HG03575 (cell line): ENCODE measurements at regions not wholly inside any gene's neighbourhood (a gene's known extent, or its start where the extent isn't known, plus 50 kb on each side); places are given as distances from the start of the nearest gene placed in this dataset.

ENCODE experiments used
- ATAC-seq: cut with Tn5 transposase; IDR thresholded peaks from one replicate; pipeline ENCODE4 v1.9.1; 2021; ENCODE audit not compliant: unreplicated experiment, insufficient number of reproducible peaks, low FRiP score; ENCODE audit errors: extremely low read depth

- ATAC-seq: no peak
Observed at GRCh38 chr2:16214391-16214790, 274.0 kb downstream of the MYCN start.

GRCh38 chr2:16212321-16212720 lies 272.0 kb downstream of the MYCN start:
- no peak for ATAC-seq

GRCh38 chr2:16211341-16211740 lies 271.0 kb downstream of the MYCN start:
- ATAC-seq: no peak

- no peak for ATAC-seq
Observed at GRCh38 chr2:16210841-16211240, 270.5 kb downstream of the MYCN start.

- ATAC-seq: no peak
Observed at GRCh38 chr2:16209799-16210198, 269.4 kb downstream of the MYCN start.

- no peak for ATAC-seq
Observed at GRCh38 chr2:16208921-16209320, 268.6 kb downstream of the MYCN start.

GRCh38 chr2:16208241-16208797 lies 268.0 kb downstream of the MYCN start:
- no peak for ATAC-seq

GRCh38 chr2:16207611-16208010 lies 267.3 kb downstream of the MYCN start:
- no peak for ATAC-seq

- ATAC-seq: no peak
Observed at GRCh38 chr2:16207151-16207550, 266.8 kb downstream of the MYCN start.

- ATAC-seq: no peak
Observed at GRCh38 chr2:16206191-16206944, 266.0 kb downstream of the MYCN start.

GRCh38 chr2:16205631-16206030 lies 265.3 kb downstream of the MYCN start:
- ATAC-seq: no peak

GRCh38 chr2:16204886-16205620 lies 264.7 kb downstream of the MYCN start:
- ATAC-seq: no peak

- ATAC-seq: no peak
Observed at GRCh38 chr2:16204251-16204650, 263.9 kb downstream of the MYCN start.

GRCh38 chr2:16203691-16204090 lies 263.3 kb downstream of the MYCN start:
- no peak for ATAC-seq

GRCh38 chr2:16203069-16203468 lies 262.7 kb downstream of the MYCN start:
- no peak for ATAC-seq

- no peak for ATAC-seq
Observed at GRCh38 chr2:16202266-16203020, 262.1 kb downstream of the MYCN start.

- no peak for ATAC-seq
Observed at GRCh38 chr2:16201848-16202247, 261.5 kb downstream of the MYCN start.

- no peak for ATAC-seq
Observed at GRCh38 chr2:16200554-16201193, 260.3 kb downstream of the MYCN start.

- ATAC-seq: no peak
Observed at GRCh38 chr2:16199882-16200553, 259.7 kb downstream of the MYCN start.
